ENCODE measurements at regions not wholly inside any gene's neighbourhood (a gene's known extent, or its start where the extent isn't known, plus 50 kb on each side); places are given as distances from the start of the nearest gene placed in this dataset.

DNA sequence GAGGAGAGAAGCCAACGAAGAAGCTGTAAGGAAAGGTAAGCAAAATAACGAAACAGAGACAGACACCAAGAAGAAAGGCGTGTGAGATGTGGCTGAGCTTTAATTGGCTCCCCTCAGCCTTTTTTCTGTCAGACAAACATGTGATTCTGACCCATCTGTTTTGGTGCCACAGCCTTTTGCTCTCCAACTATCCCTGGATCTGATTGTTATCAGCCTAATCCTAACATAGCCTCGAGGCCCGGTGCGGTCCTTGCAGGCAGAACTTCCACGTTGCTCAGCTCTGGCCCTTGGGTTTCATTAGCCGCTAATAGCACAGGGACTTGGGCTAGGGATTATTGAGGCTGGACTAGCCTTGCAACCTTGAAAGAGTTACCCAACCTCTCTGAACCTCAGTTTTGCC is 57.9 kb upstream of the CACNA2D3 start:
- no peak for TF ChIP-seq EZH2 (IDR thresholded peaks at IDR 0.05; ENCODE audit: insufficient read depth, poor library complexity, severe bottlenecking)
- TF ChIP-seq EZH2phosphoT487 (IDR thresholded peaks at IDR 0.05; ENCODE audit: insufficient read depth, low read depth) = no peak

Data from GM23248 (cell line).